NCI-H1105 treated with DMSO at 0.1 percent for 48 hours (cell line): ENCODE measurements at regions not wholly inside any gene's neighbourhood (a gene's known extent, or its start where the extent isn't known, plus 50 kb on each side); places are given as distances from the start of the nearest gene placed in this dataset.
"Not testable (repeated sequence)": the region's sequence is repeated elsewhere in the genome, so short reads cannot be mapped to it uniquely, and the experiment has no call there.

ENCODE experiments used
- DNase-seq: peaks from one replicate; lab custom pipeline; 2025; lab: John Stamatoyannopoulos, UW

DNA sequence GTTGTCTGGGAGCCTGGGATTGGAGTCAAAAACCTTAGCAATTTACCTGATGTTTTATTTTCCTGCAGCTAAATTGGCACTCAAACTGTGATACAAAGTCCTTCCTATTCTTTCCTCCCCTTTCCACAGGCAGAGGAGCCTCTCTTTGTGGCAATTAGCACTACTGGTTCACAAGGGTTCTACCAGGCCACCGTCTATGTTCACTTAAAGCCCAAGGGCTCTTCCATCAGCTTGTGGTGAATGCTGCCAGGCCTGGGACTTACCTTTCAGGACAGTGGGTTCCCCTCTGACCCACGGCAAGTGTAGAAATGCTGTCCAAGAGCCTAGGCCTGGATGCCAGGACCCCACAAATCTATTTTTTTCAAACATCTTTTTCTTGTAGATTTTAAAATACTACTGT lies 251.9 kb upstream of the B3GALT2 start:
- no peak for DNase-seq

DNA sequence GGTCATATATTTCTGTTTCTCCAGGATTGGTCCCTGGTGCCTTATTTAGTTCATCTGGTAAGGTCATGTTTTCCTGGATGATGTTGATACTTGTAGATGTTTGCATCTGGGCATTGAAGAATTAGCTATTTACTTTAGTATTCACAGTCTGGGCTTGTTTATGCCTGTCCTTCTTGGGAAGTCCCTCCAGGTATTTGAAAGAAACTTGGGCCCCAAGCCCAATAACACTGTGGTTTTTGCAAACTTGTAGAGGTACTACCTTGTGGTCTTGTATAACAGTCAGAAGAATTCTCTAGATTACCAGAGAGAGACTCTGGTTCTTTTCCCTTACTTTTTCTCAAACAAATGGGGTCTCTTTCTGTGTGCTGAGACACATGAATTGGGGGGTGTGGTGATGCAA lies 251.4 kb upstream of the B3GALT2 start:
- no peak for DNase-seq

DNA sequence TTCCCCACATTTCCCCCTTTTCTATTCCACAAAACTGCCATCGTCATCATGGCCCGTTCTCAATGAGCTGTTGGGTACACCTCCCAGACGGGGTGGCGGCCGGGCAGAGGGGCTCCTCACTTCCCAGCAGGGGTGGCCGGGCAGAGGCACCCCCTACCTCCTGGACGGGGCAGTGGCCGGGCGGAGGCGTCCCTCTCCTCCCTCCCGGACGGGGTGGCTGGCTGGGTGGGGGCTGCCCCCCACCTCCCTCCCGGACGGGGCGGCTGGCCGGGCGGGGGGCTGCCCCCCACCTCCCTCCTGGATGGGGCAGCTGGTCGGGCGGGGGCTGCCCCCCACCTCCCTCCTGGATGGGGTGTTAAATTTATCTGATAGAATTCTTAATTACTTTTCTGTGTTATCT lies 250.9 kb upstream of the B3GALT2 start:
- DNase-seq = not testable (repeated sequence)

DNA sequence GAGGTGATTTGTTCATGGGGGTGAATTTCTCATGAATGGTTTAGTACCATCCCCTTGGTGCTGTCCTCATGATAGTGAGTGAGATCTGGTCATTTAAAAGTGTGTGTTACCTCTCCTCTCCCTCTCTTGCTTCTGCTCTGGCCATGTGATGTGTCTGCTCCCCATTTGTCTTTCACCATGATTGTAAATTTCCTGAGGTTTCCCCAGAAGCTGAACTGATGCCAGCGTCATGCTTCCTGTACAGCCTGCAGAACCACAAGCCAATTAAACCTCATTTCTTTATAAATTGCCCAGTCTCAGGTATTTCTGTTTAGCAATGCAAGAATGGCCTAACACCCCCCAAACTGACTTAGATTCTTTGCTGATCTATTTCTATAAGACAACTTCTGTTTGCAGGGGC lies 249.4 kb upstream of the B3GALT2 start:
- DNase-seq = no peak

DNA sequence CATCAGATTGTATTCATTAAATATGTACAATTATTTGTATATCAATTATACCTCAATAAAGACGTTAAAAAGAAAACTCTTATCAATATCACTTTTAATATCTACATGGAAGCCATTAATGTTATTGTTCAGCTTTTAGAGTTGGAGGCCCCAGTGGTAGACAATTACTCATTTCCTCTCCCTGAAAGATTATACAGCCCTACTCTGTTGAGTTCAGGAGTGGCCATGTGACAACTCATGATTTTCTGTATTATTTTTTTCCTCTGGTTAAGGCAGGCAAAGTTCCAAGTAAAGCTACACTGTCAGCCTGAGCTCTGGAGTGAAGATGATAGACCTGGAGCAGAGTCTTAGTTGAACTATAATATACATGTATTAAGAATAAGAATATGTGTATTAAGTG lies 247.9 kb upstream of the B3GALT2 start:
- no peak for DNase-seq

DNA sequence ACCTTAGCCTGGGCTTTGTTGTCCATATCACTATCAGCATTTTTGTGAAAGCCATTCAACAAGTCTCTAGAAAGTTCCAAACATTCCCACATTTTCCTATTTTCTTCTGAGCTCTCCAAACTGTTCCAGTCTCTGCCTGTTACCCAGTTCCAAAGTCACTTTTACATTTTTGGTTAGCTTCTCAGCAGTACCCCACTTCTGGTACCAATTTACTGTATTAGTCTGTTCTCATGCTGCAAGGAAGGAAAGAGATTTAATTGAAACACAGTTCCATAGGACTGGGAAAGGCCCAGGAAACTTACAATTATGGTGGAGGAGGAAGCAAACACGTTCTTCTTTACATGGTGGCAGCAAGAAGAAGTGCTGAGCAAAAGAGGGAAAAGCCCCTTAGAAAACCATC lies 247.2 kb upstream of the B3GALT2 start:
- no peak for DNase-seq

DNA sequence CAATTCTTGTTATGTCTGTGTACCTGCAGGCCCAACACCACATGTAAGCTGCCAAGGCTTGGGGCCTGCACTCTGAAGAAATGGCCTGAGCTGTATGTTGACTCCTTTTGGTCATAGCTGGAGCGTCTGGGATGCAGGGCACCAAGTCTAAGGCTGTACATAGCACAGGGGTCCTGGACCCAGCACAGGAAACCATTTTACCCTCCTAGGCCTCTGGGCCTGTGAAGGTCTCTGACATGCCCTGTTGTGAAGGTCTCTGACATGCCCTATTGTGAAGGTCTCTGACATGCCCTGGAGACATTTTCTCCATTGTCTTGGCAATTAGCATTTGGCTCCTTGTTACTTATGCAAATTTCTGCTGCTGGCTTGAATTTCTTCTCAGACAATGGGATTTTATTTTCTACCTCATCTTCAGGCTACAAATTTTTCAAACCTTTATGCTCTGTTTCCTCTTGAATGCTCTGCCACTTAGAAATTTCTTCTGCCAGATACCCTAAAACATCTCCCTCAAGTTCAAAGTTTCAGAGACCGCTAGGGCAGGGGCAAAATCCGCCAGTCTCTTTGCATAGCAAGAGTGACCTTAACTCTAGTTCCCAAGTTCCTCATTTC lies 246.7 kb upstream of the B3GALT2 start:
- DNase-seq = no peak

DNA sequence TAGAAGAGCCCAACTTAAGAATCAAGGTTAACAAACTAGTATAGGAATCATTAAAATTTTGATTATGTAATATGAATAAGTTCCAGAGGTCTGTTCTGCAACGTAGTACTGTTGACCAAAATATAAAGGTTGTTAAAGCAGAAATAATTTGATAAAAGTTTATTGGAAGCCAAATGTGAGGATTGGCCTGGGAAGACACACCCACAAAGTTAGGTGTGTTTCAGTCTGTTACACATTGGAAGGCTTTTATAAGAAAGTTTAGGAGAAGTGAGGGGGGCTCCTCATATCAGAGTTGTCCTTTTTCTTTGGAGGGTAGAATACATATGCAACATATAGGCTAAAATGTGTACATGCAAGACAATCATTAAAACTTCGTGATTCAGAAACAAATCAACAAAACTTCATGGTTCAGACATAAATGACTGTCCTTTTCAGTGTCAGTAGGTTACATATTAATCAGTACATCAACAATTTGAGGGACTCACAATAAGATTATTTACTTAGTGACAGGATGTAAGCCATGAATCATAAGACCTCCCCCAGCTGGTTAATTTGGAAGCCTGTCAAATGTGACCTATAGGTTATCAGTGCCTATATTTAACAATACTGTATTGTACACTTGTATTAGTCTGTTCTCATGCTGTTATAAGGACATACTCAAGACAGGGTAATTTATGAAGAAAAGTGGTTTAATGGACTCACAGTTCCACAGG lies 245.0 kb upstream of the B3GALT2 start:
- no peak for DNase-seq

DNA sequence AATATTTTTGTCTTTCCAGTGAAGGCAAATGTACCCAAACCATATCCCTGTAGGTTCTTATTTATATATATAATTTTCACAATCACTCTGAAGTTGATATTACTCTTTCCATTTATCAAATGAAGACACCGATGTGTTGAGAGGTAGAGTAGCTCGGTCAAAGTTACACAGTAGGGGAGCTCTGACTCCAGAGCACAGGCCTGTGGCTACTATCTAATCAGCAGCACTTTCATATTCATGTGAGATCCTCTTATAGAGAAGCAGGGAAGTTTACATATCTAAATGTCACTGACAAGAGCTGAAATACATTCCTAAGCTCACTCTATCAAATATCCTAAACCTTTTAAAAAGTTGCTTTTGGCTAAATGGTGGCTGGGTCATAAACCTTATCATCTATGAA lies 241.1 kb upstream of the B3GALT2 start:
- no peak for DNase-seq

DNA sequence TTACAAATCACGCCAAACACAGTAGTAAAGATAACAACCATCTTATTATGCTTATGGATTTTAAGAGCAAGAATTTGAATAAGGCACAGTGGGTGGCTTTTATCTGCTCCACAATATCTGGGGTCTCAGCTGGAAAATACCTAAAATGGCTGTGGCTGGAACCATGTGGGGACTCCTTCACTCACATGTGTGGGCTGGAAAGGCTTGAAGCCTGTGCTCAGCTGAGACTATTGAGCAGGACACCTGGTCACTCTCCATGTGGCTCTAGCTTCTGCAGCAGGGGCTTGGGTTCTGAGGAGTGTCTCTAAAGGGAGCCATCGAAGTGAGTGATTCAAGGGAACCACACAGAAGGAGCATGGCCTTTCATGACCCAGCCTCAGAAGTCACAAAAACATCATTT lies 239.6 kb upstream of the B3GALT2 start:
- DNase-seq = no peak

DNA sequence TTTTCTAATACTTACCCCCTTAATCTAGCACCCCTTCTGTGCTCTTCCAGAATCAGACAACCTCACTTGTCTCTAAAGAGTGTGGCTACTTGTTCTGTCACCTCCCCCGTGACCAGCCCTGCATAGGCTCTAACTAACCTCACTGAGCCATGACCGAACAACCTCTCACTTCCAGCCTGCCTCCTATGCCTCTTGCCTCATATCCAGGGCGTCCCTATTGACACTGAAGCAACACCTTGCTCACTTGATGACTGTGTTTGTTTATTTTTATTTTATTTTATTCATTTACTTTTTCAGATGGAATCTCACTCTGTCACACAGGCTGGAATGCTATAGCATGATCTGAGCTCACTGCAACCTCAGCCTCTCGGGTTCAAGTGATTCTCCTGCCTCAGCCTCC lies 235.1 kb upstream of the B3GALT2 start:
- no peak for DNase-seq

DNA sequence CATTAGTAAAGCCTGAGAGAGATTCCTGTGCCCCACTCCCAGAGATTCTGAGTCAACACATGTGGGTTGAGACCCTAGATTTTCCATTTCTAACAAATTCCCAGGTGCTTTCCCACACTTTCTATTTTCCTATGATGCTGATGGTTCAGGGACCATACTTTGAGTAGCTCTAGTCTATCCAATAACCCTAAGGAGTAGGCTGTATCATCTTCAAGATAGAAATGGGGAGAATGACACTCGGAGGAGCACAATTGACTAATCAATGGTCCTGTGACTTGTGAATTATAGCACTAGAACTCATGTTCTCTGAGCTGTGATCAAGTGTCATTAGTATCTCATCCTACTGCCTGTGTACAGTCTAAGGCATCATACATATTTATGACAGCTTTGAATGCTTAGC lies 232.9 kb upstream of the B3GALT2 start:
- DNase-seq = no peak

DNA sequence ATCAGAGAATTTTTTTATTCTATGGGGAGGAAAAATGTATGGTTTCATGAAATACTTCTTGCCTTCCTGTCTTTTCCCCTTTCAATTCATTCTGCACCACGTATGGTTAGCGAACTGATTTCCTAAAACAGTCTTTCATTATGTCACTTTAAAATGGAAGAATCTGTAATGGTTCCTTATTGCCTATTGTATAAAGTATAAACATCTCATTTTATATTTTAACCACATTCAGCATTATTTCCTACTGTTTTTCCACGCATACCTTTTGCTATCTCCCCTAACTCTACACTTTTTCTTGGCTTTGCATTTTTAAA lies 232.3 kb upstream of the B3GALT2 start:
- DNase-seq = no peak

DNA sequence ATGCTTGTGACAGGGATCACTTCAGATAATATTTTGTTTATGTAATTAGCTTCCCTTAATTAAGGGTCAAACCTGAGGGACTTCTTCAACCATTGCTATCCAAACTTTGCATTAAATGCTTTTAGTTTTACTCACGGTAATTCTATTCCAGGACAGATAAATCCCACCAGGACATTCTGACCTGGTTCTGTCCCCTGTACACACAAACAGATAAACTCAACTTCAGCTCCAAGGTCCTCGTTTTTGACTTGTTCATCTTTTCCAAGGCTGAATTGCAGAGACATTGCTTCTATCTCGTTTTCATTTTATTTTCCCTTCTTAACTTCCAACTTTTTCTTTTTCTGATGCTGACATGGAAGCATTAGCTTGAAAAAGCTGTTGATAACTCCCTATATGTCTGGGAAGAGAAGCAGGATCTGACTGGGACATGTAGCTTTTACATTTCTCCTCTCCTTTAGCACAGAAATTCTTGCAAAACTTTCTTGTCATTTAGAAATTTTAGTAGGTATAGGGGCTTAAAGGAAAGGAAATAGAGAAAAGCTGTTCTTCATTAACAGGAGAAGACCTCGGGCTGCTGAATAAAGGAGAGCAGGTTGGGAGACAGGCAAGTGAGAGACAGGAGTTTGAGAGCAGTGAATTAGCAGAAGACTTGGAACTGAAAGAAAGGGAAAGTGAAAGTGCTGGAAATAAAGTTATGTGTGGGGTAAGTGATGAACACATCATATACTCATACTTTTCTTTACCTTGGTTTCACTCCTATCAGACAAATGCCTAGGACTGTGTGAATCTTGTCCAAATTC lies 231.7 kb upstream of the B3GALT2 start:
- no peak for DNase-seq

DNA sequence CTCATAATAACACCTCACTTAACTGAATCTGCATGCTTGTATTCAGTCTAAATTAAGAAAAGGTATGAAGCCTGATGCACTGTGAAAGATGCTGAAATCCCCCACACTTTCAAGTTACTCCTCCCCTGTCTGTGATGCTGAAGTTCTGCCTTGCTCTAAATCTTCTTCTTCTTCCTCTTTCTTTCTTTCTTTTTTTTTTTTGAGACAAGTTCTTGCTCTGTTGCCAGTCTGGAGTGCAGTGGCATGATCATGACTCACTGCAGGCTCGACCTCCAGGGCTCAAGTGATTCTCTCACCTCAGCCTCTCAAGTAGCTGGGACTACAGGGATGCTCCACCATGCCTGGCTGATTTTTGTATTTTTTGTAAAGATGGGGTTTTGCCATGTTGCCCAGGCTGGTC lies 231.0 kb upstream of the B3GALT2 start:
- DNase-seq = no peak

DNA sequence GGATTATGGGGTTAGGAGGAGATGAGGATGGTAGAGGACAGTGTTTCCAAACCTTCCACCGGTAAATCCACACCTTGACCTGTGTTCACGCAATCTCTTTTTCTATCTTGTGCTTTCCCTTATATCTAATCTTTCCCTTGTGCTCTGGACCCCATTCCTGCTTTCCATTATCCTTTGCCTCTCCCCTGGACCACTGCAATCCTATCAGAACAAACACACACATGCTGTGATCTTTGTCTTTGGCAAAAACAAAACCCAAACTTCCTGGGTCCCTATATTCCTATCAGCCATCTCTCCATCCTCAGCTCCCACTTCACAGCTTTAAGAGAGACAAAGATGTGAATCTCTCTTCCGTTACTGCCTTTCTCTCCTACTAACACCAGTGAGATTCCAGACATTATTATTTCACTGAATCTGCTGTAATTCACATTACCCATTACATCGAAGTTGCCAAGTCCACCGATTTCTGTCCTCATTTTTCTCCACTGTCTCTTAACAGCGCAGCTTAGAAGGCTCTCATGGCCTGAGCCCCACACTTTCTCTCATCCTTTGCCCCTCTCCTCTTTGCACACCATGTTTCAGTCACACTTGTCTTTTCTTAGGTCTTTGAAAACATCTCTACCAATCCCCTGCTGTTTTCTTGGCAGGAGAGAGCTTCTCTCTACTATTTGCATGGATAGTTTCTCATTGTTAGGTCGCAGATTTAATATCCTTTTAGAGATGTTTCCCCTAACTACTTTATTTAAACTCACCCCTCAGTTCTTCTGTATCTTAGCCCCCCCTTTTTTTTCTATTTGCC lies 230.0 kb upstream of the B3GALT2 start:
- DNase-seq = no peak

DNA sequence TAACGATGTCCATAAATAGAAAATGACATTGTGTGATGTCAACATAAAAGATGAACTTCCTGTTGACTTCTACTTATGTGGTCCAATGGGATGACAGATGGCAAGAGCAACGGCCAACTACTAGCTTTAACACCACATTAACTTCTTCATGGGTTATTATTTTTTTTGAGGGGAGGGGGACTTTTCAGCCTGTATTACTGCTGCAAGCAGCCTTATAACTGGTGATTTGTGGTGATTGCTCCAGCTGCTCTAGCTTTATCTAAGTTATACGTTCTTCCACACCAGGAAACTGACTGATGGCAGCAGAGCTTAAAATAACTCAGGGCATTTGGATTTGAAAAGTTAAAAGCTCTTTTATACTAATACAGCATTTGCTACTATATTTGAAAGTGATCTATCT lies 228.8 kb upstream of the B3GALT2 start:
- DNase-seq = no peak

DNA sequence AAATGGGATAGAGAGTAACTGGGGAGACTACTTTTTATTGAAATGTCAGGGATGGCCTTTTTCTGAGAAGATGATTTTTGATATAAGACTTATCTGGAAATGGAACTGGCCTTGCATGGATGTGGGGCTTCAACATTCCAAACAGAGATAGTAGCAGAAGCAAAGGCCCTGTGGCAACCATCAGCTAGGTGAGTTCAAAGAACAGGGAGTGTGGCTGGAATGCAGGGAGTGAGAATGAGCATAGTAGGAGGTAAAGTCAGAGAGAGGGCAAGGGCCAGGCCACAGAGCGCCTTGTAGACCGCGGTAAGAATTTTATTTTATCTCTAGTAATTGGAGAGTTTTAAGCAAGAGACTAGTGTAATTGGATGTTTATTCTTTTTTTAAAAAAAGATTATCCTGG lies 227.0 kb upstream of the B3GALT2 start:
- DNase-seq = no peak

DNA sequence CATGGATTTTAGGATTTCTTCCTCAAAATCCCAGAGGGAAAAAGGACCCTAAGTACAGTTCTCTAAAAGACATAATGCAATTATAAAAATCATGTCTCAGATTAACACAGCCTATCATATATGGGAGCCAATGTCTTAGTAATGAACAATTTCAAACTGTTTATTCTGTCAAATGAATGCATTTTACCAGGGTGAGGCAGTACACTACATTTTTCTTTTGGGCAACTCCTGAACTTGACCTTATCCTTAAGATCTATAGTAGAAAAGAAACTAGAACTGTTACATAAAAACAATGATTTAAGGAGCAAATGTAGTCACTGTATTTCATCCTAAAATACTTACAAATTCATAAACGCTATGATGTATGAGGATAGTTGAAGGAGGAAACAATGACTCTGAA lies 226.3 kb upstream of the B3GALT2 start:
- no peak for DNase-seq

DNA sequence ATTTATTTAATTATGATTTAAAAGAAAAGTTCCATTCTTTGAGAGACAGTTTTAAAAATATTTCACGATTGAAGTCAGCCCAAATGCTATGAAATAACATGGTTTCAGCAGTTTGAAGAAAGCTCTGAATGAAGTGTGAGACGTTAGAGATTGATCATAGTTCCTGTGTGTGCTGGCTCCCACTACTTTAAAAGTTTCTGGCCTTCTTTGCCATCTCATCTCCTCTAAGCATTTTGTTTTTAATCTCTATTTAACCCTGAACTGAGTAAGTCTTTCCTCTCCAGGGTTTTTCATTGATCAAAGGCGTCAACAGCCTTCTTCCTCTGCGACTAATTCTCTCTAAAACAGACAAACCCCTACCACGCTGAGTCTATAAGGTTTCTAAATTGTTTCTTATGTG lies 225.3 kb upstream of the B3GALT2 start:
- no peak for DNase-seq

DNA sequence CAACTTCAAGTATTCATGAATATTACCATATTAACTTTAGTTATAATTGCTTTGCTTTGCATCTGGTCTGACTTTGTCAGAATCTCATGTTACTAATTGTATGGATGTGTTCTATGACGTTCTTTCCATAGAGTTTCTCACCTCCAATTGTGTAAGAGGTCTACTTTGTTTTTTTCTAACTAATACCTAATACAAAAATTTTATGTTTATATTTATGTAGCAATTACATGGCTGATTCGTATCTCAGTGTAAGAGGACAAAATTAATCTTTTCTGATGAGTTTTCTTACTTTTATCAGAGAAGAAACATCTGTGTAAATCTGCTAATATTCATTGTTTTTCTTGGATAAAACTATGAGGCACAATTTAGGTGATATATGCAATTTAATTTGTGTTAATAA lies 224.8 kb upstream of the B3GALT2 start:
- no peak for DNase-seq

DNA sequence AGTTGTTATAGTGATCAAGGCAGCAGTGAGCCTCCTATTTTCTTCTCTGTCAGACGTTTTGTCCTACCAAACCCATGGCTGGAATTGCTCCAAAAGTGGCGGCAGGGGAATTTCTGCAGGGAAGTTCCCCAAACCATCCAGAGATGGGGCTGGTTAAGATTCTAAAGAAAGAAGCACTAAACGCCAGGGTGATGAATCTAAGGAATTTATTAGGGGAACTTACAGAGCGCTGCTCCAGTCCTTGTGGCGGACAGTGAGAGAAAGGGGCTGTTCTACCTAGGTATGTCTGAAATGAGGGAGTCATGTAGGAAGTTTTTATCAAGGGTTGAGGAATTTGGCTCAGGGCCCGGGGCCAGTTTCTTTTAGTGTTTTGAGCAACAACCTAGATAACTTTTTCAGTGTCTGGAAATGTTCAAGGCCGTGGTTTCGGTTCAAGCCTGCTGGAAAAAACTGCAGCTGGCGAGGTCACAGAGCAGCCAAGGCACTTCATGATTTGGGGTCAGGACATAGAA lies 222.4 kb upstream of the B3GALT2 start:
- DNase-seq = no peak

DNA sequence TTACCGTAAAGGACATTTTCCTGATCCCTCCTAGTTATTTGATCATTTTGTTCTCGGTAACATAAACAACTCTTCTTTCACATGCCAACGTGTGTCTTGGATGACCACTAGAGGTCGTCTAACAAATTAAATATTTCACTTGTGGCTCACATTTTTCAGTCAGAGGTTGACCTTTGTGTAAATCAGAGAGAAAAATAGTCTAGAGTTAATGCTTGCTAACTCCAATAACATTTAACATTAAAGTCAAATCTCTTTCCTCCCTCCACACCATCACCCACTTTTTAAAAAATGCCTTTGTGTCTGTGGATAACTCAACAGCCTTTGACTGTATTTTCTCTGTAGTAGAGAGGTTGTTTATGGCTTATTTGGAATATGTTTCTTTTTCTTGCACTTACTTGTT lies 220.5 kb upstream of the B3GALT2 start:
- peak; percentile 42 for DNase-seq
